ENCODE measurements at regions not wholly inside any gene's neighbourhood (a gene's known extent, or its start where the extent isn't known, plus 50 kb on each side); places are given as distances from the start of the nearest gene placed in this dataset.

DNA sequence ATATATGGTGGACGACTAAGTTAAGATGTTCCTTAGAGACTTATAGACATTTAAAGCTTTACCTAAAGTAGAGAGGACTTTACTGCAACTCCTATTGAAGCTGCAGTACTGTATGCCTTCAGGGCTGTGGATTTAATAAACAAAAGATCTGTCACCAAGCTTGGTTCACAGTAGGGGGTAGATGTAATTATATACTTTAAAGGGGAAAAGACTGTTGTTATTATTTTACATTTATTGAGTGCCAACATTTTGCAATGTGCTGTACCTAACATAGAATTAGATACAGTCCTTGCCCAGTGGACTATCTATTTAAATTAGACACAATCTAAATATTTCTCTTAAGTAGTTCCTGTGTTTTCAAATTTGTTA, 67.2 kb downstream of the SLIT2 start:
- no TSS peak for BruUV-seq (replicated peaks)
- Histone ChIP-seq H3K27me3 (ENCODE audit: control insufficient read depth in 2 of 2, insufficient read depth in 2 of 2, low read length in 2 of 2) (no peaks in the 10 kb centered on the region), H3K27ac (ENCODE audit: extremely low read depth, low read depth, low read length) (no peak overlapping the region), H3K36me3 (ENCODE audit: control insufficient read depth, insufficient read depth, low read length) (no peaks in the 10 kb centered on the region), H2AFZ (ENCODE audit: low read depth, low read length) (no peak overlapping the region), H3K9me1 (ENCODE audit: control insufficient read depth, insufficient read depth, low read length) (no peaks in the 10 kb centered on the region), H3K9ac (ENCODE audit: insufficient read depth in 1 of 2, low read depth in 2 of 2, low read length in 2 of 2) (no peak overlapping the region), H3K4me1 (replicated peaks in 1 of 2; ENCODE audit: control insufficient read depth in 2 of 2, insufficient read depth in 2 of 2, low read length in 2 of 2) (no peaks in the 10 kb centered on the region), H3K79me2 (ENCODE audit: control insufficient read depth, insufficient read depth, low read length) (no peaks in the 10 kb centered on the region), H3K4me3 (no peak overlapping the region), H4K20me1 (replicated peaks; ENCODE audit: control insufficient read depth, insufficient read depth, low read length) (no peaks in the 10 kb centered on the region), H3K9me3 (replicated peaks; ENCODE audit: control insufficient read depth, insufficient read depth, low read depth, low read length) (no peaks in the 10 kb centered on the region), H3K4me2 (ENCODE audit: insufficient read depth, low read length) (no peak overlapping the region)
- 0% methylated on average over 1 of the region's 1 CpG for WGBS (ENCODE audit: insufficient coverage, low coverage, missing lambda C conversion rate)
- no peak for FAIRE-seq
- in situ Hi-C loops (cut with MboI) (no loop called here), intact Hi-C loops (cut with micrococcal nuclease) (no loop called here)
- CTCF ChIA-PET (ENCODE audit: low intra/inter-chr PET ratio): no interaction called here
- no peak for ATAC-seq
- DNase-seq (ENCODE audit: extremely low read depth in 1 of 4, low spot score in 3 of 4): no peak
- POLR2A ChIA-PET: no interaction called here
- TF ChIP-seq CREBBP (IDR thresholded peaks at IDR 0.05; ENCODE audit: low read depth, low read length): no peak
- TF ChIP-seq ZNF23 (CRISPR knock-in tag; IDR thresholded peaks at IDR 0.05): no peak
- TF ChIP-seq CTBP1 (IDR thresholded peaks at IDR 0.05; ENCODE audit: borderline replicate concordance): no peak
- no peak for TF ChIP-seq ZBTB49 (CRISPR knock-in tag; IDR thresholded peaks at IDR 0.05; ENCODE audit: borderline replicate concordance)
- TF ChIP-seq MTA2 (IDR thresholded peaks at IDR 0.05; ENCODE audit: low read depth): no peak
- no peak for TF ChIP-seq NRF1 (conservative IDR thresholded peaks at IDR 0.05 in 1 of 2, IDR thresholded peaks at IDR 0.05 in 1 of 2)
- TF ChIP-seq STAT5B (CRISPR knock-in tag; IDR thresholded peaks at IDR 0.05): no peak
- no peak for TF ChIP-seq TOE1 (IDR thresholded peaks at IDR 0.05; ENCODE audit: borderline replicate concordance)
- no peak for TF ChIP-seq TOE1 (CRISPR knock-in tag; IDR thresholded peaks at IDR 0.05; ENCODE audit: borderline replicate concordance, low read depth)
- TF ChIP-seq SRSF7 (optimal IDR thresholded peaks at IDR 0.05; ENCODE audit: low read depth, low read length): no peak
- TF ChIP-seq ZSCAN29 (IDR thresholded peaks at IDR 0.05): no peak
- no peak for TF ChIP-seq NR2C1 (IDR thresholded peaks at IDR 0.05)
- TF ChIP-seq NR2C1 (tag; IDR thresholded peaks at IDR 0.05): no peak
- no peak for TF ChIP-seq HLTF (IDR thresholded peaks at IDR 0.05)
- TF ChIP-seq ZNF830 (CRISPR knock-in tag; IDR thresholded peaks at IDR 0.05): no peak
- TF ChIP-seq, protein P1, sequence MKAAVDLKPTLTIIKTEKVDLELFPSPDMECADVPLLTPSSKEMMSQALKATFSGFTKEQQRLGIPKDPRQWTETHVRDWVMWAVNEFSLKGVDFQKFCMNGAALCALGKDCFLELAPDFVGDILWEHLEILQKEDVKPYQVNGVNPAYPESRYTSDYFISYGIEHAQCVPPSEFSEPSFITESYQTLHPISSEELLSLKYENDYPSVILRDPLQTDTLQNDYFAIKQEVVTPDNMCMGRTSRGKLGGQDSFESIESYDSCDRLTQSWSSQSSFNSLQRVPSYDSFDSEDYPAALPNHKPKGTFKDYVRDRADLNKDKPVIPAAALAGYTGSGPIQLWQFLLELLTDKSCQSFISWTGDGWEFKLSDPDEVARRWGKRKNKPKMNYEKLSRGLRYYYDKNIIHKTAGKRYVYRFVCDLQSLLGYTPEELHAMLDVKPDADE (conservative IDR thresholded peaks at IDR 0.05; ENCODE audit: control insufficient read depth, low read depth, low read length): no peak
